Gastrocnemius medialis (tissue), 4 donors: ENCODE measurements at regions not wholly inside any gene's neighbourhood (a gene's known extent, or its start where the extent isn't known, plus 50 kb on each side); places are given as distances from the start of the nearest gene placed in this dataset.

Experiments used
- POLR2A ChIP-seq, 2 donors: fragments of 450-650 bp; IDR thresholded peaks; one replicate each; pipeline ENCODE4 v1.6.1; 2017; ENCODE audit warnings: antibody characterized with exemption in 2 of 2, mild to moderate bottlenecking in 2 of 2, moderate library complexity in 2 of 2
- TF ChIP-seq, protein P1 (sequence below), 5 experiments: fragments of 450-650 bp in 3 of 5; fragments of 200-600 bp in 2 of 5; sonication (generic) in 2 of 5; IDR thresholded peaks in 4 of 5; conservative IDR thresholded peaks in 1 of 5; 1 replicate in 4 of 5; 2 replicates in 1 of 5; pipeline ENCODE4 v1.5.1; 2016 to 2019; ENCODE audit warnings: antibody characterized with exemption in 5 of 5, mild to moderate bottlenecking in 3 of 5, moderate library complexity in 3 of 5

DNA sequence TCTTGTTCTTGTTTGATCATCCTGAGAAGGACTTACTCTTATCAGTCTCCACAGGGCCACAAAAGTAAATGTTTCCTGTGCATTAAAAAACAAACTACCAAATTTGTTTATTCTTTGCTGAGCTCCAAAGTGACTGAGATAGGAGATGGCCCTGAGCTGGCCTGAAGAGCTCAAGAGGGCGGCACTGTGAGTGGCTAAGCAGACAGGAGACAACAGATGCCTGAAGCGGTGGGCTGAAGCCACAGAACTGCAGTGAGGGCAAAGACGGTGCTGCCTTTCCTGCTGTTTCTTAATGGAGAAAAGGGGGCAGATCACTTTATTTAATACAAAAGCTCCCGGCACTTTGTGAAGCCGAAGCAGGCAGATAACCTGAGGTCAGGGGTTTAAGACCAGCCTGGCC lies 379.6 kb downstream of the ARL4A start:
- TF ChIP-seq, protein P1, sequence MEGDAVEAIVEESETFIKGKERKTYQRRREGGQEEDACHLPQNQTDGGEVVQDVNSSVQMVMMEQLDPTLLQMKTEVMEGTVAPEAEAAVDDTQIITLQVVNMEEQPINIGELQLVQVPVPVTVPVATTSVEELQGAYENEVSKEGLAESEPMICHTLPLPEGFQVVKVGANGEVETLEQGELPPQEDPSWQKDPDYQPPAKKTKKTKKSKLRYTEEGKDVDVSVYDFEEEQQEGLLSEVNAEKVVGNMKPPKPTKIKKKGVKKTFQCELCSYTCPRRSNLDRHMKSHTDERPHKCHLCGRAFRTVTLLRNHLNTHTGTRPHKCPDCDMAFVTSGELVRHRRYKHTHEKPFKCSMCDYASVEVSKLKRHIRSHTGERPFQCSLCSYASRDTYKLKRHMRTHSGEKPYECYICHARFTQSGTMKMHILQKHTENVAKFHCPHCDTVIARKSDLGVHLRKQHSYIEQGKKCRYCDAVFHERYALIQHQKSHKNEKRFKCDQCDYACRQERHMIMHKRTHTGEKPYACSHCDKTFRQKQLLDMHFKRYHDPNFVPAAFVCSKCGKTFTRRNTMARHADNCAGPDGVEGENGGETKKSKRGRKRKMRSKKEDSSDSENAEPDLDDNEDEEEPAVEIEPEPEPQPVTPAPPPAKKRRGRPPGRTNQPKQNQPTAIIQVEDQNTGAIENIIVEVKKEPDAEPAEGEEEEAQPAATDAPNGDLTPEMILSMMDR (IDR thresholded peaks at IDR 0.05 in 4 of 5, conservative IDR thresholded peaks at IDR 0.05 in 1 of 5): no peak
- TF ChIP-seq POLR2A (IDR thresholded peaks at IDR 0.05): no peak
